GM12874 (cell line): ENCODE measurements at regions not wholly inside any gene's neighbourhood (a gene's known extent, or its start where the extent isn't known, plus 50 kb on each side); places are given as distances from the start of the nearest gene placed in this dataset.

ENCODE experiments used
- CTCF ChIP-seq: IDR thresholded peaks from 2 replicates; pipeline ENCODE4 v1.5.1; 2011; ENCODE audit warnings: low read depth, mild to moderate bottlenecking, control low read depth, low read length, moderate library complexity; ENCODE audit not compliant: insufficient read depth

GRCh38 chr12:42761601-42762350, 172.2 kb upstream of the PRICKLE1 start:
- no peak for TF ChIP-seq CTCF

- TF ChIP-seq CTCF = no peak
Observed at GRCh38 chr12:42761086-42761485, 171.5 kb upstream of the PRICKLE1 start.

GRCh38 chr12:42760550-42760949, 171.0 kb upstream of the PRICKLE1 start:
- no peak for TF ChIP-seq CTCF

GRCh38 chr12:42759622-42760273, 170.2 kb upstream of the PRICKLE1 start:
- TF ChIP-seq CTCF = no peak

- TF ChIP-seq CTCF = no peak
Observed at GRCh38 chr12:42758806-42759205, 169.3 kb upstream of the PRICKLE1 start.

GRCh38 chr12:42757624-42758119, 168.1 kb upstream of the PRICKLE1 start:
- no peak for TF ChIP-seq CTCF

- no peak for TF ChIP-seq CTCF
Observed at GRCh38 chr12:42756841-42757623, 167.5 kb upstream of the PRICKLE1 start.
